B cell (primary cell): ENCODE measurements at regions not wholly inside any gene's neighbourhood (a gene's known extent, or its start where the extent isn't known, plus 50 kb on each side); places are given as distances from the start of the nearest gene placed in this dataset.

Source experiments
- ATAC-seq: fragments of 200-7000 bp; cut with Tn5 transposase; one replicate; pipeline ENCODE4 v1.10.0; 2021; ENCODE audit warnings: low read depth, mild to moderate bottlenecking, moderate number of reproducible peaks, moderate library complexity
- CTCF ChIA-PET: fragments of 350-600 bp; sonication (Branson Sonifier 250); formaldehyde crosslinking; loops from one replicate; lab custom pipeline; 2021; ENCODE audit warnings: antibody characterized with exemption, inconsistent platforms; lab: Charles Lee
- POLR2A ChIA-PET: fragments of 350-600 bp; sonication (Branson Sonifier 250); formaldehyde crosslinking; loops from one replicate; lab custom pipeline; 2021; ENCODE audit warnings: antibody characterized with exemption; lab: Charles Lee
- DNase-seq: peaks from one replicate; pipeline ENCODE4 v3.0.0; 2013
- H2AFZ ChIP-seq: 2 replicates; pipeline ENCODE4 v1.6.1; 2012; ENCODE audit warnings: mild to moderate bottlenecking, low read depth, low read length; ENCODE audit not compliant: insufficient read depth, poor library complexity, severe bottlenecking
- H3K27ac ChIP-seq, 2 donors: 1 replicate in 1 of 2; 2 replicates in 1 of 2; pipeline ENCODE4 v1.5.1; 2012 to 2013; ENCODE audit warnings: low read length in 2 of 2, mild to moderate bottlenecking in 2 of 2, moderate library complexity in 1 of 2
- H3K27me3 ChIP-seq, 4 experiments: fragments of 200-600 bp in 1 of 4; sonication (generic) in 1 of 4; replicated peaks in 1 of 4; 1 replicate in 2 of 4; 2 replicates in 2 of 4; pipeline versions ENCODE4 v1.6.1 to v1.7.0; 2013 to 2016; ENCODE audit warnings: low read length in 3 of 4, mild to moderate bottlenecking in 2 of 4, mixed read lengths in 1 of 4, moderate library complexity in 1 of 4; ENCODE audit not compliant: insufficient read depth in 4 of 4, control insufficient read depth in 3 of 4; ENCODE audit errors: control extremely low read depth in 1 of 4
- H3K36me3 ChIP-seq, 2 experiments: replicated peaks in 1 of 2; 1 replicate in 1 of 2; 2 replicates in 1 of 2; pipeline versions ENCODE4 v1.6.1 to v1.7.1; 2013; ENCODE audit warnings: low read length in 1 of 2; ENCODE audit not compliant: insufficient read depth in 2 of 2, control insufficient read depth in 1 of 2; ENCODE audit errors: control extremely low read depth in 1 of 2, extremely low read depth in 1 of 2
- H3K4me1 ChIP-seq, 2 donors: fragments of 200-600 bp in 1 of 2; sonication (generic) in 1 of 2; 1 replicate in 1 of 2; 2 replicates in 1 of 2; pipeline versions ENCODE4 v1.5.1 to v1.6.1; 2013 to 2017; ENCODE audit warnings: low read length in 2 of 2; ENCODE audit not compliant: control insufficient read depth in 2 of 2, insufficient read depth in 2 of 2
- H3K4me2 ChIP-seq: replicated peaks from 2 replicates; pipeline ENCODE3; 2012; ENCODE audit warnings: mild to moderate bottlenecking, low read depth, low read length; ENCODE audit not compliant: poor library complexity, severe bottlenecking
- H3K4me3 ChIP-seq, 5 experiments: fragments of 200-600 bp in 1 of 5; sonication (generic) in 1 of 5; 1 replicate in 3 of 5; 2 replicates in 2 of 5; pipeline versions ENCODE4 v1.5.1 to v1.7.0; 2011 to 2016; ENCODE audit warnings: low read length in 4 of 5, mild to moderate bottlenecking in 4 of 5, low read depth in 2 of 5, control low read depth in 1 of 5, moderate library complexity in 1 of 5; ENCODE audit not compliant: insufficient read depth in 1 of 5; ENCODE audit errors: control extremely low read depth in 1 of 5, extremely low read depth in 1 of 5
- H3K79me2 ChIP-seq: fragments of 200-600 bp; sonication (generic); one replicate; pipeline ENCODE4 v1.6.0; 2016; ENCODE audit warnings: low read length; ENCODE audit not compliant: control insufficient read depth, insufficient read depth
- H3K9ac ChIP-seq: fragments of 200-600 bp; sonication (generic); 2 replicates; pipeline ENCODE4 v1.6.1; 2017; ENCODE audit warnings: mild to moderate bottlenecking, low read length, moderate library complexity
- H3K9me3 ChIP-seq, 3 donors: one replicate each; pipeline versions ENCODE4 v1.6.1 to v1.7.1; 2013; ENCODE audit warnings: low read length in 2 of 3; ENCODE audit not compliant: control insufficient read depth in 2 of 3, insufficient read depth in 1 of 3; ENCODE audit errors: control extremely low read depth in 1 of 3
- H4K20me1 ChIP-seq: 2 replicates; pipeline ENCODE4 v1.6.0; 2012; ENCODE audit warnings: mild to moderate bottlenecking, low read length; ENCODE audit not compliant: insufficient read depth, control insufficient read depth, poor library complexity, severe bottlenecking
- H3K27ac Mint-ChIP-seq: one replicate; pipeline ENCODE4 v1.8.0; 2021; ENCODE audit warnings: mixed read lengths
- H3K27me3 Mint-ChIP-seq: one replicate; pipeline ENCODE4 v1.8.0; 2021; ENCODE audit warnings: mixed read lengths
- H3K4me1 Mint-ChIP-seq: one replicate; pipeline ENCODE4 v1.8.0; 2021; ENCODE audit warnings: mixed read lengths
- H3K4me3 Mint-ChIP-seq: one replicate; pipeline ENCODE4 v1.8.0; 2021; ENCODE audit warnings: mixed read lengths
- H3K9me3 Mint-ChIP-seq: one replicate; pipeline ENCODE4 v1.8.0; 2022; ENCODE audit warnings: mixed read lengths; ENCODE audit not compliant: insufficient read depth
- EZH2 ChIP-seq: IDR thresholded peaks from 2 replicates; pipeline ENCODE4 v1.6.1; 2012; ENCODE audit warnings: borderline replicate concordance, low read depth, mild to moderate bottlenecking, moderate library complexity, low read length; ENCODE audit not compliant: insufficient read depth, poor library complexity, severe bottlenecking
- WGBS: methylation state at CpG from one replicate; pipeline ENCODE4 v1.1.5; 2013; ENCODE audit warnings: missing lambda C conversion rate; ENCODE audit not compliant: insufficient coverage; 5-methylcytosine and 5-hydroxymethylcytosine counted together
- intact Hi-C: fragments of 100-400 bp; cut with micrococcal nuclease; formaldehyde crosslinking; loops from one replicate; pipeline ENCODE4 v1.10.0; 2022
- TF ChIP-seq, protein P1 (sequence below): fragments of 200-600 bp; IDR thresholded peaks from one replicate; pipeline ENCODE4 v1.8.0; 2022; ENCODE audit warnings: antibody characterized with exemption, mild to moderate bottlenecking

GRCh38 chr3:176155012-176155411, 1042.3 kb downstream of the TBL1XR1 start:
- no peak overlapping the region for H3K4me3 Mint-ChIP-seq
- ATAC-seq (no peak), DNase-seq (no peak)
- H3K27ac ChIP-seq: no peak overlapping the region
- H3K79me2 ChIP-seq: no peaks in the 10 kb centered on the region
- no peaks in the 10 kb centered on the region for H3K27me3 ChIP-seq
- no peaks in the 10 kb centered on the region for H3K27me3 Mint-ChIP-seq
- no peaks in the 10 kb centered on the region for H3K4me1 Mint-ChIP-seq
- H3K27ac Mint-ChIP-seq: no peak overlapping the region
- H2AFZ ChIP-seq: no peak overlapping the region
- peaks cover 1 to 3% (median 3%) of the 10 kb centered on the region in 3 donors for H3K9me3 ChIP-seq
- WGBS: 98% methylated on average over 5 of the region's 6 CpGs
- no peaks in the 10 kb centered on the region for H3K4me1 ChIP-seq
- no peaks in the 10 kb centered on the region for H3K9me3 Mint-ChIP-seq
- POLR2A ChIA-PET: no interaction called here
- no peak overlapping the region for H3K9ac ChIP-seq
- no peak overlapping the region for H3K4me3 ChIP-seq
- no peaks in the 10 kb centered on the region for H4K20me1 ChIP-seq
- CTCF ChIA-PET: no interaction called here
- intact Hi-C loops: no loop called here
- TF ChIP-seq, protein P1, sequence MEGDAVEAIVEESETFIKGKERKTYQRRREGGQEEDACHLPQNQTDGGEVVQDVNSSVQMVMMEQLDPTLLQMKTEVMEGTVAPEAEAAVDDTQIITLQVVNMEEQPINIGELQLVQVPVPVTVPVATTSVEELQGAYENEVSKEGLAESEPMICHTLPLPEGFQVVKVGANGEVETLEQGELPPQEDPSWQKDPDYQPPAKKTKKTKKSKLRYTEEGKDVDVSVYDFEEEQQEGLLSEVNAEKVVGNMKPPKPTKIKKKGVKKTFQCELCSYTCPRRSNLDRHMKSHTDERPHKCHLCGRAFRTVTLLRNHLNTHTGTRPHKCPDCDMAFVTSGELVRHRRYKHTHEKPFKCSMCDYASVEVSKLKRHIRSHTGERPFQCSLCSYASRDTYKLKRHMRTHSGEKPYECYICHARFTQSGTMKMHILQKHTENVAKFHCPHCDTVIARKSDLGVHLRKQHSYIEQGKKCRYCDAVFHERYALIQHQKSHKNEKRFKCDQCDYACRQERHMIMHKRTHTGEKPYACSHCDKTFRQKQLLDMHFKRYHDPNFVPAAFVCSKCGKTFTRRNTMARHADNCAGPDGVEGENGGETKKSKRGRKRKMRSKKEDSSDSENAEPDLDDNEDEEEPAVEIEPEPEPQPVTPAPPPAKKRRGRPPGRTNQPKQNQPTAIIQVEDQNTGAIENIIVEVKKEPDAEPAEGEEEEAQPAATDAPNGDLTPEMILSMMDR: no peak
- no peak for TF ChIP-seq EZH2
- no peak overlapping the region for H3K4me2 ChIP-seq
- no peaks in the 10 kb centered on the region for H3K36me3 ChIP-seq

GRCh38 chr3:176149567-176149966, 1047.7 kb downstream of the TBL1XR1 start:
- intact Hi-C loops: no loop called here
- CTCF ChIA-PET: no interaction called here
- H3K4me1 Mint-ChIP-seq: no peaks in the 10 kb centered on the region
- H3K27me3 Mint-ChIP-seq: no peaks in the 10 kb centered on the region
- DNase-seq (no peak), ATAC-seq (no peak)
- H4K20me1 ChIP-seq: no peaks in the 10 kb centered on the region
- H3K9me3 ChIP-seq: no peaks in the 10 kb centered on the region
- H3K9me3 Mint-ChIP-seq: no peaks in the 10 kb centered on the region
- no peaks in the 10 kb centered on the region for H3K79me2 ChIP-seq
- no peak overlapping the region for H3K4me3 Mint-ChIP-seq
- no peak overlapping the region for H3K27ac ChIP-seq
- TF ChIP-seq EZH2: no peak
- TF ChIP-seq, protein P1: no peak
- no peak overlapping the region for H2AFZ ChIP-seq
- no peak overlapping the region for H3K4me3 ChIP-seq
- H3K4me2 ChIP-seq: no peak overlapping the region
- POLR2A ChIA-PET: no interaction called here
- H3K4me1 ChIP-seq: no peaks in the 10 kb centered on the region
- no peak overlapping the region for H3K9ac ChIP-seq
- no peaks in the 10 kb centered on the region for H3K27me3 ChIP-seq
- no peak overlapping the region for H3K27ac Mint-ChIP-seq
- H3K36me3 ChIP-seq: no peaks in the 10 kb centered on the region
